Neural cell (in vitro differentiated cells): ENCODE measurements at regions not wholly inside any gene's neighbourhood (a gene's known extent, or its start where the extent isn't known, plus 50 kb on each side); places are given as distances from the start of the nearest gene placed in this dataset.
"Not testable (repeated sequence)": the region's sequence is repeated elsewhere in the genome, so short reads cannot be mapped to it uniquely, and the experiment has no call there.

Experiments used
- H2AFZ ChIP-seq: fragments of 200-600, 300-800 bp; sonication (generic), shearing (Covaris generic); 2 replicates; pipeline ENCODE4 v1.6.0; 2014; ENCODE audit warnings: low read depth, mild to moderate bottlenecking, antibody characterized with exemption, low read length, moderate library complexity
- H3F3A ChIP-seq: fragments of 200-600 bp; shearing (Covaris generic); 2 replicates; pipeline ENCODE4 v1.6.1; 2016; ENCODE audit warnings: mild to moderate bottlenecking, moderate library complexity, mixed read lengths, antibody characterized with exemption, low read length; ENCODE audit not compliant: insufficient read depth, poor library complexity, severe bottlenecking
- H3K27ac ChIP-seq: fragments of 200-600, 300-800 bp; sonication (generic), shearing (Covaris generic); 2 replicates; pipeline ENCODE4 v1.5.1; 2014; ENCODE audit warnings: mild to moderate bottlenecking, low read length, moderate library complexity
- H3K27me3 ChIP-seq: fragments of 300-800, 200-600 bp; sonication (generic), shearing (Covaris generic); 2 replicates; pipeline ENCODE4 v1.6.0; 2014; ENCODE audit warnings: mild to moderate bottlenecking, low read depth, low read length, moderate library complexity; ENCODE audit not compliant: insufficient read depth
- H3K36me3 ChIP-seq: fragments of 300-800, 200-600 bp; sonication (generic), shearing (Covaris generic); 2 replicates; pipeline ENCODE4 v1.5.1; 2014; ENCODE audit warnings: mild to moderate bottlenecking, antibody characterized with exemption, low read length, moderate library complexity; ENCODE audit not compliant: insufficient read depth
- H3K4me2 ChIP-seq: fragments of 300-800, 200-600 bp; sonication (generic), shearing (Covaris generic); 2 replicates; pipeline ENCODE4 v1.6.0; 2014; ENCODE audit warnings: mild to moderate bottlenecking, low read length
- H3K4me3 ChIP-seq: fragments of 300-800, 200-600 bp; sonication (generic), shearing (Covaris generic); 2 replicates; pipeline ENCODE4 v1.5.1; 2014; ENCODE audit warnings: mild to moderate bottlenecking, low read length, moderate library complexity
- H3K79me2 ChIP-seq: fragments of 200-600 bp; shearing (Covaris generic); replicated peaks from 2 replicates; pipeline ENCODE4 v1.6.0; 2014; ENCODE audit warnings: mild to moderate bottlenecking, low read length, moderate library complexity; ENCODE audit not compliant: insufficient read depth
- H3K9ac ChIP-seq: fragments of 300-800, 200-600 bp; sonication (generic), shearing (Covaris generic); 2 replicates; pipeline ENCODE4 v1.6.1; 2016; ENCODE audit warnings: mild to moderate bottlenecking, low read length, mixed read lengths
- H3K9me2 ChIP-seq: fragments of 200-600 bp; shearing (Covaris generic); 2 replicates; pipeline ENCODE4 v1.6.1; 2016; ENCODE audit warnings: mild to moderate bottlenecking, low read length, mixed read lengths; ENCODE audit not compliant: insufficient read depth
- H3K9me3 ChIP-seq: fragments of 200-600, 300-800 bp; sonication (generic), shearing (Covaris generic); 2 replicates; pipeline ENCODE4 v1.6.1; 2016; ENCODE audit warnings: mild to moderate bottlenecking, mixed run types, low read length, moderate library complexity, mixed read lengths
- H4K20me1 ChIP-seq: fragments of 200-600 bp; shearing (Covaris generic); 2 replicates; pipeline ENCODE4 v1.6.1; 2016; ENCODE audit warnings: mild to moderate bottlenecking, mixed run types; ENCODE audit not compliant: insufficient read depth
- EP300 ChIP-seq: fragments of 450-650 bp; conservative IDR thresholded peaks from 2 replicates; pipeline ENCODE4 v1.6.1; 2014; ENCODE audit warnings: antibody characterized with exemption, mild to moderate bottlenecking, moderate library complexity; ENCODE audit not compliant: poor library complexity, severe bottlenecking
- EZH2 ChIP-seq: fragments of 200-600, 300-800 bp; shearing (Covaris generic), sonication (generic); IDR thresholded peaks from 2 replicates; pipeline ENCODE4 v1.6.1; 2014; ENCODE audit warnings: antibody characterized with exemption, low read length, borderline replicate concordance, mild to moderate bottlenecking; ENCODE audit not compliant: insufficient read depth, poor library complexity, severe bottlenecking
- MXI1 ChIP-seq: fragments of 450-650 bp; conservative IDR thresholded peaks from 2 replicates; pipeline ENCODE4 v1.6.1; 2014; ENCODE audit warnings: antibody characterized with exemption, mild to moderate bottlenecking; ENCODE audit not compliant: poor library complexity, severe bottlenecking
- POLR2AphosphoS5 ChIP-seq: IDR thresholded peaks from 2 replicates; pipeline ENCODE4 v1.6.1; 2012
- RAD21 ChIP-seq: fragments of 450-650 bp; conservative IDR thresholded peaks from 2 replicates; pipeline ENCODE4 v1.6.1; 2014; ENCODE audit warnings: antibody characterized with exemption, mild to moderate bottlenecking, moderate library complexity
- REST ChIP-seq: IDR thresholded peaks from 2 replicates; pipeline ENCODE4 v1.6.1; 2012; ENCODE audit warnings: borderline replicate concordance
- SMC3 ChIP-seq: fragments of 450-650 bp; conservative IDR thresholded peaks from 2 replicates; pipeline ENCODE4 v1.6.1; 2014; ENCODE audit warnings: antibody characterized with exemption, mild to moderate bottlenecking, moderate library complexity; ENCODE audit not compliant: poor library complexity
- TAF1 ChIP-seq: IDR thresholded peaks from 2 replicates; pipeline ENCODE4 v1.6.1; 2012; ENCODE audit warnings: low read depth
- TF ChIP-seq, protein P1 (sequence below): fragments of 450-650 bp; IDR thresholded peaks from 2 replicates; pipeline ENCODE4 v1.5.1; 2014; ENCODE audit warnings: antibody characterized with exemption, mild to moderate bottlenecking, moderate library complexity; ENCODE audit not compliant: poor library complexity, severe bottlenecking

GRCh38 chr12:68393417-68393816 is 61.3 kb upstream of the MDM1 start:
- no peak overlapping the region for H3K4me2 ChIP-seq
- no peaks in the 10 kb centered on the region for H3K79me2 ChIP-seq
- TF ChIP-seq EP300 = no peak
- TF ChIP-seq SMC3 = no peak
- TF ChIP-seq RAD21 = no peak
- no peak for TF ChIP-seq REST
- TF ChIP-seq TAF1 = no peak
- TF ChIP-seq EZH2 = no peak
- TF ChIP-seq POLR2AphosphoS5 = no peak
- no peak for TF ChIP-seq MXI1
- TF ChIP-seq, protein P1, sequence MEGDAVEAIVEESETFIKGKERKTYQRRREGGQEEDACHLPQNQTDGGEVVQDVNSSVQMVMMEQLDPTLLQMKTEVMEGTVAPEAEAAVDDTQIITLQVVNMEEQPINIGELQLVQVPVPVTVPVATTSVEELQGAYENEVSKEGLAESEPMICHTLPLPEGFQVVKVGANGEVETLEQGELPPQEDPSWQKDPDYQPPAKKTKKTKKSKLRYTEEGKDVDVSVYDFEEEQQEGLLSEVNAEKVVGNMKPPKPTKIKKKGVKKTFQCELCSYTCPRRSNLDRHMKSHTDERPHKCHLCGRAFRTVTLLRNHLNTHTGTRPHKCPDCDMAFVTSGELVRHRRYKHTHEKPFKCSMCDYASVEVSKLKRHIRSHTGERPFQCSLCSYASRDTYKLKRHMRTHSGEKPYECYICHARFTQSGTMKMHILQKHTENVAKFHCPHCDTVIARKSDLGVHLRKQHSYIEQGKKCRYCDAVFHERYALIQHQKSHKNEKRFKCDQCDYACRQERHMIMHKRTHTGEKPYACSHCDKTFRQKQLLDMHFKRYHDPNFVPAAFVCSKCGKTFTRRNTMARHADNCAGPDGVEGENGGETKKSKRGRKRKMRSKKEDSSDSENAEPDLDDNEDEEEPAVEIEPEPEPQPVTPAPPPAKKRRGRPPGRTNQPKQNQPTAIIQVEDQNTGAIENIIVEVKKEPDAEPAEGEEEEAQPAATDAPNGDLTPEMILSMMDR = no peak
- H3K27ac ChIP-seq = no peak overlapping the region
- no peaks in the 10 kb centered on the region for H3K36me3 ChIP-seq
- no peak overlapping the region for H3K9ac ChIP-seq
- H3K27me3 ChIP-seq = no peaks in the 10 kb centered on the region
- no peaks in the 10 kb centered on the region for H3F3A ChIP-seq
- no peak overlapping the region for H2AFZ ChIP-seq
- H3K4me3 ChIP-seq = no peak overlapping the region
- no peaks in the 10 kb centered on the region for H4K20me1 ChIP-seq
- no peaks in the 10 kb centered on the region for H3K9me2 ChIP-seq
- no peaks in the 10 kb centered on the region for H3K9me3 ChIP-seq

DNA sequence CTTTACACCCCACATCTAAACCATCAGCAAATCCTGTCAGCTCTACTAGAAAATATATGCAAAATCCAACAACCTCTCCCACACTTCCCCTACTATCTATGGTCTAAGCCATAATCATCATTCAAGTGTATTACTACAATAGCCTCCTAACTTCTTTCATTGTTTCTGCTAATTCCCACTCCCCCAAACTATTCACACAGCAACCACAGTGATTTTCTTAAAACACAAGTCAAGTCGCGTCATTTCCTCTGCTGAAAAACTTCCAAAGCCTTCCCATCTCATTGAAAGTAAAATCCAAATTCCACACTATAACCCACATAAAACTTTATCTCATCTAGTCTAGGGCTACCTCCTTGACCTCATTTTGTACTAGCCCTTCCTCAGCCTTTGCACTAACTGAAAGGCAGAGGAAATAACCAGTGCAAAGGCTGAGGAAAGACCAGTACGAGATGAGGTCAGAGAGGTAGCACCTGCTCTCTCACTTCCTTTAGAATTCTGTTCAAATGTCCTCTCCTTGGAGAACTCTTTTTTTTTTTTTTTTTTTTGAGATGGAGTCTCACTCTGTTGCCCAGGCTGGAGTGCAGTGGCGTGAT is 65.5 kb upstream of the MDM1 start:
- Histone ChIP-seq H3K9me3 (no peaks in the 10 kb centered on the region), H3K4me3 (no peak overlapping the region), H2AFZ (no peak overlapping the region), H3F3A (no peaks in the 10 kb centered on the region), H3K4me2 (no peak overlapping the region), H3K36me3 (no peaks in the 10 kb centered on the region), H3K27ac (no peak overlapping the region), H4K20me1 (no peaks in the 10 kb centered on the region), H3K27me3 (no peaks in the 10 kb centered on the region), H3K9ac (no peak overlapping the region), H3K79me2 (no peaks in the 10 kb centered on the region), H3K9me2 (no peaks in the 10 kb centered on the region)
- no peak for TF ChIP-seq MXI1
- no peak for TF ChIP-seq RAD21
- no peak for TF ChIP-seq TAF1
- TF ChIP-seq EP300 = no peak
- no peak for TF ChIP-seq REST
- TF ChIP-seq, protein P1 = no peak
- TF ChIP-seq POLR2AphosphoS5 = no peak
- TF ChIP-seq EZH2 = no peak
- no peak for TF ChIP-seq SMC3

DNA sequence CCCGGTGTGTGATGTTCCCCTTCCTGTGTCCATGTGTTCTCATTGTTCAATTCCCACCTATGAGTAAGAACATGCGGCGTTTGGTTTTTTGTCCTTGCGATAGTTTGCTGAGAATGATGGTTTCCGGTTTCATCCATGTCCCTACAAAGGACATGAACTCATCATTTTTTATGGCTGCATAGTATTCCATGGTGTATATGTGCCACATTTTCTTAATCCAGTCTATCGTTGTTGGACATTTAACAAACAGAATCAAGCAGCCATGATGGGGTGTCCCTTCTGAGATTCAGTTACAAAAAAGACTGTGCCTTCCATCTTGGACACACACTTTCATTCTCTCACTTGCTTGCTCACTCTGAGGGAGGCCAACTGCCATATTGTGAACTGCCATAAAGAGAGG is 66.5 kb upstream of the MDM1 start:
- not testable (repeated sequence) for H3K4me3 ChIP-seq, H3K27me3 ChIP-seq, H3K4me2 ChIP-seq, H3K79me2 ChIP-seq, H3K9me2 ChIP-seq, H3K36me3 ChIP-seq, H2AFZ ChIP-seq, H3F3A ChIP-seq, H3K9ac ChIP-seq, H3K9me3 ChIP-seq, H4K20me1 ChIP-seq, H3K27ac ChIP-seq
